SH-SY5Y (cell line): ENCODE measurements at regions not wholly inside any gene's neighbourhood (a gene's known extent, or its start where the extent isn't known, plus 50 kb on each side); places are given as distances from the start of the nearest gene placed in this dataset.

ENCODE experiments used
- GATA2 ChIP-seq: IDR thresholded peaks from 2 replicates; pipeline ENCODE4 v1.6.1; 2011; ENCODE audit warnings: mild to moderate bottlenecking, low read depth, low read length
- GATA3 ChIP-seq: IDR thresholded peaks from 2 replicates; pipeline ENCODE4 v1.6.1; 2011; ENCODE audit warnings: low read depth, mild to moderate bottlenecking, low read length, moderate library complexity

DNA sequence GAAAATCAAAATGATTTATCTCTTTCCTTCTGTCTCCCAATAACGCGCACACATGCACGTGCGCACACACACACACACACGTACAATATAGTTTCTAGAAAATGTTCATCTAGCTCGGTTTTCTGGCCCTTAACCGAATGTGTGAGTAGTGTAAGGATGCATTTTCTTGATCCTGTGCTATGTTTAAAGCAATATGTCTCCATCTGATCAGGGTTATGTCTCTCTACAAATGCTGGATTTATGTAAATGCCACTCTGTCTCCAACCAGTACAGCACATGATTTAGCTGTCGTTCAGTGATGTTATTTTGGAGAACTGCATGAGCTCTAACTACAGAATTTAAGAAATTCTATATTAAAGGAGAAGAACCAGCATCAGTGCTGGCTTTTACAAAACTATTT is 198.0 kb downstream of the TJP1 start:
- TF ChIP-seq GATA3 (no peak), GATA2 (no peak)
